RWPE2 (cell line): ENCODE measurements at regions not wholly inside any gene's neighbourhood (a gene's known extent, or its start where the extent isn't known, plus 50 kb on each side); places are given as distances from the start of the nearest gene placed in this dataset.

Experiments
- ATAC-seq: fragments of 200-7000 bp; cut with Tn5 transposase; 3 replicates; pipeline ENCODE4 v1.9.1; 2021; ENCODE audit warnings: low read depth
- DNase-seq: peaks from one replicate; pipeline ENCODE4 v3.0.0-alpha.2; 2020; ENCODE audit warnings: low spot score
- H3K27ac ChIP-seq: fragments of 450-650 bp; 2 replicates; pipeline ENCODE4 v1.5.1; 2017; ENCODE audit warnings: mild to moderate bottlenecking; ENCODE audit not compliant: poor library complexity, severe bottlenecking
- H3K27me3 ChIP-seq: fragments of 250-450 bp; sonication (Bioruptor Pico); 2 replicates; pipeline ENCODE4 v1.5.1; 2021; ENCODE audit warnings: mild to moderate bottlenecking, moderate library complexity; ENCODE audit not compliant: insufficient read depth, poor library complexity, severe bottlenecking
- H3K36me3 ChIP-seq: fragments of 250-450 bp; sonication (Bioruptor Pico); 2 replicates; pipeline ENCODE4 v1.5.1; 2020; ENCODE audit warnings: low read depth, mild to moderate bottlenecking, moderate library complexity
- H3K4me1 ChIP-seq: fragments of 250-450 bp; sonication (Bioruptor Pico); 2 replicates; pipeline ENCODE4 v1.5.1; 2021; ENCODE audit warnings: mild to moderate bottlenecking, moderate library complexity; ENCODE audit not compliant: insufficient read depth, poor library complexity, severe bottlenecking
- H3K4me3 ChIP-seq: fragments of 250-450 bp; sonication (Bioruptor Pico); 2 replicates; pipeline ENCODE4 v1.5.1; 2021; ENCODE audit warnings: mild to moderate bottlenecking, moderate library complexity; ENCODE audit not compliant: severe bottlenecking
- H3K9me3 ChIP-seq: fragments of 250-450 bp; sonication (Bioruptor Pico); 2 replicates; pipeline ENCODE4 v1.5.1; 2021; ENCODE audit warnings: mild to moderate bottlenecking, moderate library complexity; ENCODE audit not compliant: severe bottlenecking
- CTCF ChIP-seq: fragments of 450-650 bp; IDR thresholded peaks from one replicate; pipeline ENCODE4 v1.5.1; 2017; ENCODE audit warnings: mild to moderate bottlenecking, moderate library complexity; ENCODE audit not compliant: poor library complexity, severe bottlenecking

DNA sequence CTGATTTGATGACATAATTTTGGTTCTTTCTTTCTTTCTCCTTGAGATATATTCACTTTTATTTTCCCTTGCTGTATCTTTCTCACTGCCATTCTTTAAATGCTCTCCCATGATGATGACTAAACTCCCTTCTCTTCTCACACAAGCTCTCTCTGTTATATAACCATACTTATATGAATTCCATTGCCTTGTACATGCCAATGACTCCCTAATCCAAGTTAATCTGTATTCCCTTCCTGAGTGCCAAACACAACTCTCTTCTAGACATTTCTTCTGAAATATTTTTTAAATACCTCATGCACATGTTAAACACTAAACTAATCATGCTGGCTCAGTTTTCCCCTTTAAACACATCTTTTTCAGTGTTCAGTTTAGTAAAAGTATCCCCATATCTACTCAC lies 62.2 kb upstream of the ST8SIA4 start:
- Histone ChIP-seq H3K4me1 (no peaks in the 10 kb centered on the region), H3K4me3 (no peak overlapping the region), H3K9me3 (no peaks in the 10 kb centered on the region), H3K27me3 (no peaks in the 10 kb centered on the region), H3K36me3 (no peaks in the 10 kb centered on the region), H3K27ac (no peak overlapping the region)
- DNase-seq: no peak
- TF ChIP-seq CTCF: no peak
- ATAC-seq: no peak
